Sigmoid colon (tissue), 6 donors: ENCODE measurements at regions not wholly inside any gene's neighbourhood (a gene's known extent, or its start where the extent isn't known, plus 50 kb on each side); places are given as distances from the start of the nearest gene placed in this dataset.

Source experiments
- DNase-seq: peaks from one replicate; pipeline ENCODE4 v3.0.0-alpha.2; 2019
- H3K27ac ChIP-seq, 4 donors: fragments of 200-600 bp; sonication (generic); one replicate each; pipeline ENCODE4 v1.5.1; 2016 to 2019; ENCODE audit warnings: mild to moderate bottlenecking in 1 of 4
- H3K27me3 ChIP-seq, 3 donors: fragments of 200-600 bp; sonication (generic); one replicate each; pipeline ENCODE4 v1.5.1; 2019; ENCODE audit warnings: mild to moderate bottlenecking in 1 of 3
- H3K36me3 ChIP-seq, 4 donors: fragments of 200-600 bp; sonication (generic); one replicate each; pipeline ENCODE4 v1.5.1; 2016 to 2019
- H3K4me1 ChIP-seq, 4 donors: fragments of 200-600 bp; sonication (generic); one replicate each; pipeline ENCODE4 v1.5.1; 2017 to 2019
- H3K4me3 ChIP-seq, 4 donors: fragments of 200-600 bp; sonication (generic); one replicate each; pipeline ENCODE4 v1.5.1; 2017 to 2019; ENCODE audit warnings: mild to moderate bottlenecking in 2 of 4, moderate library complexity in 1 of 4
- H3K9me3 ChIP-seq, 4 donors: fragments of 200-600 bp in 3 of 4; sonication (generic) in 3 of 4; one replicate each; pipeline versions ENCODE4 v1.5.1 to v1.6.1; 2013 to 2019
- CTCF ChIP-seq, 4 experiments: fragments of 450-650 bp in 3 of 4; fragments of 200-600 bp in 1 of 4; IDR thresholded peaks; one replicate each; pipeline ENCODE4 v1.5.1; 2016 to 2019; ENCODE audit warnings: antibody characterized with exemption in 4 of 4, mild to moderate bottlenecking in 3 of 4, moderate library complexity in 2 of 4
- EP300 ChIP-seq, 4 donors: sonication (generic); formaldehyde crosslinking; IDR thresholded peaks; one replicate each; pipeline ENCODE4 v1.6.1; 2017; ENCODE audit warnings: antibody characterized with exemption in 4 of 4
- POLR2A ChIP-seq, 2 donors: fragments of 450-650 bp; IDR thresholded peaks; one replicate each; pipeline ENCODE4 v1.6.1; 2016; ENCODE audit warnings: antibody characterized with exemption in 2 of 2, mild to moderate bottlenecking in 2 of 2, moderate library complexity in 2 of 2
- POLR2AphosphoS5 ChIP-seq, 4 donors: sonication (generic); formaldehyde crosslinking; IDR thresholded peaks; one replicate each; pipeline ENCODE4 v1.6.1; 2017; ENCODE audit warnings: antibody characterized with exemption in 4 of 4
- WGBS, 2 donors: extraction: QIAGEN DNeasy Blood & Tissue Kit; methylation state at CpG; one replicate each; pipeline ENCODE4 v1.1.7; 2013; 5-methylcytosine and 5-hydroxymethylcytosine counted together
- intact Hi-C: fragments of 100-400 bp; cut with DNase I; formaldehyde crosslinking; loops from one replicate; pipeline ENCODE4 v1.15.1; 2023
- donor health status: healthy with polysubstance abuse.
- donor health status: healthy.

GRCh38 chr1:218207194-218207593 lies 77.9 kb upstream of the RRP15 start:
- 75 to 77% methylated on average over 3 of the region's 3 CpGs for WGBS, 2 donors
- Histone ChIP-seq H3K9me3 (no peaks in the 10 kb centered on the region), H3K4me1 (no peaks in the 10 kb centered on the region), H3K36me3 (no peaks in the 10 kb centered on the region), H3K27me3 (no peaks in the 10 kb centered on the region), H3K4me3 (no peak overlapping the region), H3K27ac (no peak overlapping the region)
- DNase-seq, result no peak
- TF ChIP-seq EP300 (IDR thresholded peaks at IDR 0.05) (no peak), POLR2A (IDR thresholded peaks at IDR 0.05) (no peak), POLR2AphosphoS5 (IDR thresholded peaks at IDR 0.05) (no peak), CTCF (IDR thresholded peaks at IDR 0.05) (no peak)
- intact Hi-C loops, result no loop called here

GRCh38 chr1:218209351-218209861 lies 75.7 kb upstream of the RRP15 start:
- intact Hi-C loops, result no loop called here
- peaks cover 0 to 3% (median 0%) of the 10 kb centered on the region in 3 donors for H3K27me3 ChIP-seq
- TF ChIP-seq POLR2A (IDR thresholded peaks at IDR 0.05), result no peak
- TF ChIP-seq EP300 (IDR thresholded peaks at IDR 0.05), result no peak
- no peak for TF ChIP-seq POLR2AphosphoS5 (IDR thresholded peaks at IDR 0.05)
- no peak for TF ChIP-seq CTCF (IDR thresholded peaks at IDR 0.05)
- WGBS, 2 donors, result 64 to 65% methylated on average over 3 of the region's 3 CpGs
- no peaks in the 10 kb centered on the region for H3K9me3 ChIP-seq
- H3K27ac ChIP-seq, result no peak overlapping the region
- no peak for DNase-seq
- H3K4me3 ChIP-seq, result no peak overlapping the region
- no peaks in the 10 kb centered on the region for H3K36me3 ChIP-seq
- H3K4me1 ChIP-seq, result no peaks in the 10 kb centered on the region

- no peak overlapping the region for H3K27ac ChIP-seq
- no peak for DNase-seq
- H3K9me3 ChIP-seq, result no peaks in the 10 kb centered on the region
- intact Hi-C loops, result no loop called here
- TF ChIP-seq CTCF (IDR thresholded peaks at IDR 0.05) (no peak), POLR2AphosphoS5 (IDR thresholded peaks at IDR 0.05) (no peak)
- no peak overlapping the region for H3K4me3 ChIP-seq
- no peaks in the 10 kb centered on the region for H3K36me3 ChIP-seq
- peaks cover 0 to 3% (median 0%) of the 10 kb centered on the region in 3 donors for H3K27me3 ChIP-seq
- H3K4me1 ChIP-seq, result no peaks in the 10 kb centered on the region
Measured at GRCh38 chr1:218211241-218211640, 73.9 kb upstream of the RRP15 start.

- no peak overlapping the region for H3K27ac ChIP-seq
- peaks cover 0 to 3% (median 0%) of the 10 kb centered on the region in 3 donors for H3K27me3 ChIP-seq
- H3K4me3 ChIP-seq, result no peak overlapping the region
- no peaks in the 10 kb centered on the region for H3K9me3 ChIP-seq
- WGBS, 2 donors, result 28 to 46% methylated on average over 4 of the region's 4 CpGs
- intact Hi-C loops, result no loop called here
- DNase-seq, result no peak
- H3K4me1 ChIP-seq, result no peaks in the 10 kb centered on the region
- H3K36me3 ChIP-seq, result no peaks in the 10 kb centered on the region
- no peak for TF ChIP-seq POLR2AphosphoS5 (IDR thresholded peaks at IDR 0.05)
- no peak for TF ChIP-seq CTCF (IDR thresholded peaks at IDR 0.05)
- no peak for TF ChIP-seq POLR2A (IDR thresholded peaks at IDR 0.05)
- TF ChIP-seq EP300 (IDR thresholded peaks at IDR 0.05), result no peak
Measured at GRCh38 chr1:218217040-218217439, 68.1 kb upstream of the RRP15 start.

GRCh38 chr1:218219460-218219859 lies 65.6 kb upstream of the RRP15 start:
- intact Hi-C loops, result no loop called here
- Histone ChIP-seq H3K27ac (no peak overlapping the region), H3K27me3 (no peaks in the 10 kb centered on the region), H3K9me3 (no peaks in the 10 kb centered on the region), H3K36me3 (no peaks in the 10 kb centered on the region), H3K4me1 (no peaks in the 10 kb centered on the region), H3K4me3 (no peak overlapping the region)
- TF ChIP-seq POLR2A (IDR thresholded peaks at IDR 0.05) (no peak), CTCF (IDR thresholded peaks at IDR 0.05) (no peak), EP300 (IDR thresholded peaks at IDR 0.05) (no peak), POLR2AphosphoS5 (IDR thresholded peaks at IDR 0.05) (no peak)
- WGBS, 2 donors, result 30 to 49% methylated on average over 2 of the region's 2 CpGs
- no peak for DNase-seq
